Left lung (tissue), 4 donors: ENCODE measurements at regions not wholly inside any gene's neighbourhood (a gene's known extent, or its start where the extent isn't known, plus 50 kb on each side); places are given as distances from the start of the nearest gene placed in this dataset.

Experiments used
- ATAC-seq: fragments of 200-7000 bp; cut with Tn5 transposase; one replicate; pipeline ENCODE4 v1.9.1; 2020; ENCODE audit warnings: moderate library complexity
- DNase-seq, 4 donors: peaks; one replicate each; pipeline ENCODE4 v3.0.0-alpha.2; 2013 to 2020
- H3K27ac ChIP-seq, 2 donors: fragments of 200-600 bp; sonication (generic) in 1 of 2; one replicate each; pipeline versions ENCODE4 v1.5.0 to v1.8.0; 2020 to 2021
- H3K27me3 ChIP-seq, 2 donors: fragments of 200-600 bp; sonication (generic) in 1 of 2; one replicate each; pipeline versions ENCODE4 v1.5.0 to v1.8.0; 2020 to 2021
- H3K36me3 ChIP-seq, 2 donors: fragments of 200-600 bp; sonication (generic) in 1 of 2; one replicate each; pipeline versions ENCODE4 v1.5.0 to v1.8.0; 2020 to 2021
- H3K4me1 ChIP-seq, 2 donors: fragments of 200-600 bp; one replicate each; pipeline ENCODE4 v1.8.0; 2021
- H3K4me3 ChIP-seq, 2 donors: fragments of 200-600 bp; sonication (generic) in 1 of 2; one replicate each; pipeline versions ENCODE4 v1.5.0 to v1.8.0; 2020 to 2021; ENCODE audit warnings: mild to moderate bottlenecking in 1 of 2
- H3K9me3 ChIP-seq, 2 donors: fragments of 200-600 bp; sonication (generic) in 1 of 2; one replicate each; pipeline versions ENCODE4 v1.5.0 to v1.8.0; 2020 to 2021
- intact Hi-C, 2 donors: fragments of 100-400 bp; cut with DNase I; formaldehyde crosslinking; loops; one replicate each; pipeline versions ENCODE4 v1.11.2 to v1.14.2; 2022
- TF ChIP-seq, protein P1 (sequence below), 2 donors: fragments of 200-600 bp; sonication (generic) in 1 of 2; IDR thresholded peaks; one replicate each; pipeline versions ENCODE4 v1.5.0 to v1.8.0; 2021; ENCODE audit warnings: antibody characterized with exemption in 2 of 2
- donor health status: DM: no; HTN: yes; CAD: no.
- donor health status: DM: no; HTN: no; CAD: no.

DNA sequence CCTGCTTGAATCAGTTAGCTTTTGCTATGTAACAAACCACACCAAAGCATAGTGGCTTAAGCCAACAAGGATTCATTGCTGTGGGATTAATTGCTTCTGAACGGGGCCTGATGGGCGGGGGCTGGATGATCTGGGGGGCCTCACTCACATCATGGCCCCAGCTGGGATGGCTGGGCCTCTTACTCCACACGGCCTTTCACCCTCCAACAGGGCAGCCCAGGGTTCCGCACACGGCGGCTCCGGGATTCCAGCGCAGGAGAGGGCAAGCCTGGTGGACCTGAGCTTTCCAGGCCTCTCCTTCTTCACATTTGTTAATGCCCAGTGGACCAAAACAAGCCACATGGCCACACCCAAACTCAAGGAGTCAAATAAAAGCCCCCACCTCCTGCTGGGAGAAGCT lies 86.3 kb upstream of the PHLPP1 start:
- H3K4me3 ChIP-seq: no peak overlapping the region
- ATAC-seq: no peak
- no peaks in the 10 kb centered on the region for H3K4me1 ChIP-seq
- no peak overlapping the region for H3K27ac ChIP-seq
- no peaks in the 10 kb centered on the region for H3K9me3 ChIP-seq
- no peaks in the 10 kb centered on the region for H3K36me3 ChIP-seq
- TF ChIP-seq, protein P1, sequence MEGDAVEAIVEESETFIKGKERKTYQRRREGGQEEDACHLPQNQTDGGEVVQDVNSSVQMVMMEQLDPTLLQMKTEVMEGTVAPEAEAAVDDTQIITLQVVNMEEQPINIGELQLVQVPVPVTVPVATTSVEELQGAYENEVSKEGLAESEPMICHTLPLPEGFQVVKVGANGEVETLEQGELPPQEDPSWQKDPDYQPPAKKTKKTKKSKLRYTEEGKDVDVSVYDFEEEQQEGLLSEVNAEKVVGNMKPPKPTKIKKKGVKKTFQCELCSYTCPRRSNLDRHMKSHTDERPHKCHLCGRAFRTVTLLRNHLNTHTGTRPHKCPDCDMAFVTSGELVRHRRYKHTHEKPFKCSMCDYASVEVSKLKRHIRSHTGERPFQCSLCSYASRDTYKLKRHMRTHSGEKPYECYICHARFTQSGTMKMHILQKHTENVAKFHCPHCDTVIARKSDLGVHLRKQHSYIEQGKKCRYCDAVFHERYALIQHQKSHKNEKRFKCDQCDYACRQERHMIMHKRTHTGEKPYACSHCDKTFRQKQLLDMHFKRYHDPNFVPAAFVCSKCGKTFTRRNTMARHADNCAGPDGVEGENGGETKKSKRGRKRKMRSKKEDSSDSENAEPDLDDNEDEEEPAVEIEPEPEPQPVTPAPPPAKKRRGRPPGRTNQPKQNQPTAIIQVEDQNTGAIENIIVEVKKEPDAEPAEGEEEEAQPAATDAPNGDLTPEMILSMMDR (IDR thresholded peaks at IDR 0.05): no peak
- H3K27me3 ChIP-seq: no peaks in the 10 kb centered on the region
- intact Hi-C loops: no loop called here
- DNase-seq: no peak

DNA sequence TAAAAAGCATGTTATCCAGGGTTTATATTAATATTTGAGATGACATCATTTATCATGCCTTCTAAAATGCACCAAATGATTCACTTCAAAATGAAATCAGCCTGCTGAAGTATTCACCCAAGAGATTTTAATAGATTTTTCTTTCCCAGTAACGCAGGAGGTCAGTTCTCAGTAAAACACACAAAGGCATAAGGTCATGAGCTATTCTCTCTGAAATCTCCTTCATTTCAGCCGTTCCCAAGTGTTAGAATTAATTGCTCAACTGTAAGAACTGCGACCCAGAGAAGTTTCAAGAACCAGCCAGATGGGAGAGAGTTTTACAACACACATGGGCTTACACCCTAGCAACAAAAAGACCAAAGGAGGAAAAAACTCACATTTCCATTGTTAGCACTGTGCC lies 84.2 kb upstream of the PHLPP1 start:
- Histone ChIP-seq H3K4me3 (no peak overlapping the region), H3K27ac (no peak overlapping the region), H3K27me3 (no peaks in the 10 kb centered on the region), H3K36me3 (no peaks in the 10 kb centered on the region), H3K4me1 (no peaks in the 10 kb centered on the region), H3K9me3 (no peaks in the 10 kb centered on the region)
- no peak for DNase-seq
- ATAC-seq: no peak
- TF ChIP-seq, protein P1 (IDR thresholded peaks at IDR 0.05): no peak
- intact Hi-C loops: no loop called here

DNA sequence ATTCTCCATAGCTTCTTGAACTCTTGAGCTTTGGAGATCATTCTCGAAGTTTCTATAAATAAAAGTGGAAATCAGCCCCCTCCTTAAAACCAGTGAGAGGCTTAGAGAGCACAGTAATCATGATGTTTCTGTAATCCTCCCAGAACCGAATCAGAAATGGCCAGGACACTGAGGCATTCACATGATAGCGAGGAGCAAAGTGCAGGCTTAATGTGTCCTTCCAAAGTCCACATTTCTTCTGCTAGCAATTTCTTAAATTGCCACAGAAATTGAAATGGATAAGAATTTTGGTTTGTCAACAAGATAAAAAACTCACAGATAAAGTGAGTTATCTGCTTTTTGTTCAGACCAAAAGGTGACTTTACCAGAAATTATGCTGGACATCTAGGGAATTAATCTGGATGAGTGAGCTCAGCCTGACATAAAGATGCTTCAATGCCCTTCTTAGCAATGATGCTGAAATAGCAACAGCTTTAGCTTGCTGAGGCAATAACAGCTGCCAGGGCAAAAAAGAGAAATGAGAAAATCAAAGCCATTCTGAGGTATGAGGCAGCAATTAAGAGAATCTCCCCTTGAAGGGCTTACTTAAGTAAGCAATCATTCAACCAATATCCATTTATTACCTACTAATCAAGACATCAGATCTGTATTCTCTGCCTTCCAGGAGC lies 82.4 kb upstream of the PHLPP1 start:
- H3K9me3 ChIP-seq: no peaks in the 10 kb centered on the region
- intact Hi-C loops: no loop called here
- no peaks in the 10 kb centered on the region for H3K4me1 ChIP-seq
- ATAC-seq (no peak), DNase-seq (no peak)
- H3K36me3 ChIP-seq: no peaks in the 10 kb centered on the region
- no peaks in the 10 kb centered on the region for H3K27me3 ChIP-seq
- no peak overlapping the region for H3K4me3 ChIP-seq
- no peak overlapping the region for H3K27ac ChIP-seq
- TF ChIP-seq, protein P1 (IDR thresholded peaks at IDR 0.05): no peak

GRCh38 chr18:62634458-62634857 lies 80.9 kb upstream of the PHLPP1 start:
- Histone ChIP-seq H3K4me1 (no peaks in the 10 kb centered on the region), H3K4me3 (no peak overlapping the region), H3K36me3 (no peaks in the 10 kb centered on the region), H3K27me3 (no peaks in the 10 kb centered on the region), H3K9me3 (no peaks in the 10 kb centered on the region), H3K27ac (no peak overlapping the region)
- TF ChIP-seq, protein P1 (IDR thresholded peaks at IDR 0.05): no peak
- ATAC-seq (no peak), DNase-seq (no peak)
- intact Hi-C loops: no loop called here

DNA sequence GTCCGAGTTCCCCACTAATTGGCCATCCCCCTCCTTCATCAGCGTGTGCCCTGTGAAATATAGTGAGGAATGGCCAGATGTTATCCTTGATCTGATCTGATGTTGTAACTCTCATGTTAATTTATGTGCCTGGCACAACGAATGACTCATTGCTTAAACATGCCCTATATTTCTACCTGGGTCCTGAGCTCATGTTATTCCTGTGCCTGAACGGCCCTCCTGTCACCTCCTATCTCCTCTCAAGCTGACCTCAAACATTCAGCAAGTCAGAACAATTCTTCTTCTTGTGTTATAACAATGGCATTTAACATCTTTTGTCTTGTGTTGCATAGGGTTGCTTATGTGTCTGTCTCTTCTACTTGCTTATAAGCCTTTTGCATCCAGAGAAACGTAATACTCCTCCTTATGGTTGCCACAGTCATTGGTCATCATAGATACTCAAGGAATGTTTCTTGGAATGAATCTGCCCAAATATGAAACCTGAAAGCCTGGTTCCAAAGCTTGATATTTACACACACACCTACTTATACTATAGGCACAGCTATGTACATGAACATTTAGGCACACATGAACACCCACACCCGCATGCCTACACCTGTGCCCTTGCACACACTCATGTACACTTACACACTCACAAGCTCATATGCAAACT lies 80.2 kb upstream of the PHLPP1 start:
- TF ChIP-seq, protein P1 (IDR thresholded peaks at IDR 0.05): no peak
- Histone ChIP-seq H3K4me3 (no peak overlapping the region), H3K27ac (no peak overlapping the region), H3K36me3 (no peaks in the 10 kb centered on the region), H3K9me3 (no peaks in the 10 kb centered on the region), H3K4me1 (no peaks in the 10 kb centered on the region), H3K27me3 (no peaks in the 10 kb centered on the region)
- intact Hi-C loops: no loop called here
- no peak for DNase-seq
- no peak for ATAC-seq
